ENCODE measurements at regions not wholly inside any gene's neighbourhood (a gene's known extent, or its start where the extent isn't known, plus 50 kb on each side); places are given as distances from the start of the nearest gene placed in this dataset.

DNA sequence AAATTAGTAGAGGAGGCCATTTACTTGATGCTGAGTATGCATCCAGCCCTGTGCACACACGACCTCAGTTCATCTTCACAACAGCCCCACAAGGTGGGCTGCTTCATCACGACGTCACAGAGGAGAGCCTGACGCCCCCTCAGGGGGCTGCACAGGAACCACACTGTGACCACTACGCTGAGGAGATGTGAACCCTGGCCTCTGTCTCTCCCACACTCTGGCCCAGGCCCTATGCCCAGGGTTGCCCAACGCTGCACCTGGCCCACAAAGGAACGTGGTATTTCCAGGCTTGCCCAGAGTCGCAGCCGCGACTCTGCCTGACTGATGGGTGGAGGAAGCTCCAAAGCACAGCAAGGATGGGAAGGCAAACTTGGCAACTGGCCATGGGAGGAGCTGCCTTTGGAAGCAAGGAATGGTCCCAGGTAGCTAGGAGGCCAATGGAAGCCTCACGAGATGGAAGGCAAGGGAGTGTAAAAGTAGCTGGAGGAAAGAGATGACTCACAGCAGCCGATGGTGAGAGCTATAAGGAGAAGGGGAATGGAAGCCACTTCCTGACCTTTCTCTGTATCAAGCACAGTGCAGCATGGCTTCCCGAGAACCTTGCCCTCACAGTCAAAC is 226.0 kb downstream of the KLF13 start:
- no peaks in the 10 kb centered on the region for H3K27me3 ChIP-seq (replicated peaks; ENCODE audit: insufficient read depth)
- H3K4me3 ChIP-seq: no peak overlapping the region
- DNase-seq (ENCODE audit: low spot score) (no peak), ATAC-seq (ENCODE audit: insufficient number of reproducible peaks, low FRiP score, low read depth) (no peak)
- H3K36me3 ChIP-seq: no peaks in the 10 kb centered on the region
- no peaks in the 10 kb centered on the region for H3K4me1 ChIP-seq (ENCODE audit: control insufficient read depth in 1 of 2, low read depth in 2 of 2)
- TF ChIP-seq, protein P1, sequence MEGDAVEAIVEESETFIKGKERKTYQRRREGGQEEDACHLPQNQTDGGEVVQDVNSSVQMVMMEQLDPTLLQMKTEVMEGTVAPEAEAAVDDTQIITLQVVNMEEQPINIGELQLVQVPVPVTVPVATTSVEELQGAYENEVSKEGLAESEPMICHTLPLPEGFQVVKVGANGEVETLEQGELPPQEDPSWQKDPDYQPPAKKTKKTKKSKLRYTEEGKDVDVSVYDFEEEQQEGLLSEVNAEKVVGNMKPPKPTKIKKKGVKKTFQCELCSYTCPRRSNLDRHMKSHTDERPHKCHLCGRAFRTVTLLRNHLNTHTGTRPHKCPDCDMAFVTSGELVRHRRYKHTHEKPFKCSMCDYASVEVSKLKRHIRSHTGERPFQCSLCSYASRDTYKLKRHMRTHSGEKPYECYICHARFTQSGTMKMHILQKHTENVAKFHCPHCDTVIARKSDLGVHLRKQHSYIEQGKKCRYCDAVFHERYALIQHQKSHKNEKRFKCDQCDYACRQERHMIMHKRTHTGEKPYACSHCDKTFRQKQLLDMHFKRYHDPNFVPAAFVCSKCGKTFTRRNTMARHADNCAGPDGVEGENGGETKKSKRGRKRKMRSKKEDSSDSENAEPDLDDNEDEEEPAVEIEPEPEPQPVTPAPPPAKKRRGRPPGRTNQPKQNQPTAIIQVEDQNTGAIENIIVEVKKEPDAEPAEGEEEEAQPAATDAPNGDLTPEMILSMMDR (IDR thresholded peaks at IDR 0.05): no peak
- H3K27ac ChIP-seq: no peak overlapping the region
- no peaks in the 10 kb centered on the region for H3K9me3 ChIP-seq

DNA sequence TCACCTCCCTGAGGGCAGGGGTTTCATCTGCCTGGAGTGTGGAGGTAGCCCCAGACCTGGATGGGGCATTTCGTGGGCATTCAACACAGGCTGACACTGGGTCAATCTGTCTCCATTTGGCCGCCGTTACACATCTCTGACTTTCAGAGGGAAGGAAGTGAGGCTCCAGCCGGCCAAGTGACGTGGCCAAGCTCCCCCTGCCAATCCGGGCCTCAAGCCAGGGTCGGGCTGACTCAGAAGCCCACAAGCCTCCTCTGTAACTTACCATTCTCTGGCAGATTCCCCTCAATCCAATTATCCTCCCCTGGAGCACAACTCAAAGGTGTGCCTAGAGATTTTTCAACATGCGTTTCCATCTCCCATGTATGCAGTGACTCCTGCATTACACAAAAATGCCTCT is 227.6 kb downstream of the KLF13 start:
- Histone ChIP-seq H3K27me3 (replicated peaks; ENCODE audit: insufficient read depth) (no peaks in the 10 kb centered on the region), H3K36me3 (no peaks in the 10 kb centered on the region), H3K4me3 (no peak overlapping the region), H3K27ac (no peak overlapping the region), H3K9me3 (no peaks in the 10 kb centered on the region), H3K4me1 (ENCODE audit: control insufficient read depth in 1 of 2, low read depth in 2 of 2) (no peaks in the 10 kb centered on the region)
- DNase-seq (ENCODE audit: low spot score): no peak
- no peak for ATAC-seq (ENCODE audit: insufficient number of reproducible peaks, low FRiP score, low read depth)
- TF ChIP-seq, protein P1 (IDR thresholded peaks at IDR 0.05): no peak

DNA sequence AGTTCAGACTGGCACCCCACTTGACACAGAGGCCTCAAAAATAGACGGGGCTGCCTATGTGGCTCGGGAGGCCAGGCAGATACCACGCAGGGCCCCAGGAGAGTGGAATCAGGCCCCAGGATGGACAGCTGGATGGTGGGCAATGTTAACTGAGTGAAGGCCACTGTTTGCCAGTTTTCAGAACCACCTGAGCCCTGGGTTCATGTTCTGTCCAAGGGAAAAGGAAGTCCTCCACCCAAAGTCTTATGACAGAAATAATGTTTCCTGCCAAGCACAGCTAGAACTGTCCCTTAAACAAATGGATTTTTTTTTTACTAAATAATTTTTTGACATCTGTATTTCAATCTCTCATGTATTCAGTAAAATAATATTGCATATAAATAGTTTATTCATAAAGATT is 228.4 kb downstream of the KLF13 start:
- no peaks in the 10 kb centered on the region for H3K9me3 ChIP-seq
- H3K27ac ChIP-seq: no peak overlapping the region
- ATAC-seq (ENCODE audit: insufficient number of reproducible peaks, low FRiP score, low read depth): no peak
- H3K4me1 ChIP-seq (ENCODE audit: control insufficient read depth in 1 of 2, low read depth in 2 of 2): no peaks in the 10 kb centered on the region
- H3K27me3 ChIP-seq (replicated peaks; ENCODE audit: insufficient read depth): no peaks in the 10 kb centered on the region
- TF ChIP-seq, protein P1 (IDR thresholded peaks at IDR 0.05): no peak
- no peak overlapping the region for H3K4me3 ChIP-seq
- no peaks in the 10 kb centered on the region for H3K36me3 ChIP-seq
- no peak for DNase-seq (ENCODE audit: low spot score)

DNA sequence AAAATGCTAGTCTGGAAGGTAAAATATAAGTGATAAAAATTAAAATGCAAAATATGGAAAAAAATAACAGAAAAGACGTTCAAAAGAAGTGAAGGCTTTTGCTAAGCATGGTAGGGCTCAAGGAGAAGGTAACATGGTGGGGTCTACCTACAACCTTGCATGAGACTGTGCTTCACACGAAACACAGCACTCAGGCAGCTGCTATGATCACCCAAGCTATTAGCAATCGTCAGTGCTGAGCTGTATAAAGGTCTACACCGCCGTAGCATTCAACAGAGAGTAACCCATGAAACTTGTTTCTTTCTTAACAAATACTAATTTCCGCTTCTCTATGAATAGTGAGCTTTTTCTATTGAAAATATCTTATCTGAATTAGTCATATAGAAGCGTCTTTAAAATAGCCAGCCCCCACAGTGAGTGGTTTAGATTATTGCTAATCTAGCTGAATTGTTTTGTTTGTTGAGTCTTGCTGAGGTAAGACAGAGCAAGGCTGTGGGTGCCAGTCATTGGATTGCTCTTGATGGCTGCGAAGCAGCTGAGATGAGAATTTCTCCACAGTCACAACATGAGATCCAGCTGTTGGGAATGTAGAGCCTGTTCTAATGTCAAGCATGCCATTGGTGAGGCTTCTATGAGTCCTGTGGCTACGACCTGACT is 230.0 kb downstream of the KLF13 start:
- no peak for ATAC-seq (ENCODE audit: insufficient number of reproducible peaks, low FRiP score, low read depth)
- H3K27me3 ChIP-seq (replicated peaks; ENCODE audit: insufficient read depth): no peaks in the 10 kb centered on the region
- no peaks in the 10 kb centered on the region for H3K9me3 ChIP-seq
- no peaks in the 10 kb centered on the region for H3K36me3 ChIP-seq
- no peak for DNase-seq (ENCODE audit: low spot score)
- H3K4me3 ChIP-seq: no peak overlapping the region
- no peak overlapping the region for H3K27ac ChIP-seq
- TF ChIP-seq, protein P1 (IDR thresholded peaks at IDR 0.05): no peak
- H3K4me1 ChIP-seq (ENCODE audit: control insufficient read depth in 1 of 2, low read depth in 2 of 2): no peaks in the 10 kb centered on the region

DNA sequence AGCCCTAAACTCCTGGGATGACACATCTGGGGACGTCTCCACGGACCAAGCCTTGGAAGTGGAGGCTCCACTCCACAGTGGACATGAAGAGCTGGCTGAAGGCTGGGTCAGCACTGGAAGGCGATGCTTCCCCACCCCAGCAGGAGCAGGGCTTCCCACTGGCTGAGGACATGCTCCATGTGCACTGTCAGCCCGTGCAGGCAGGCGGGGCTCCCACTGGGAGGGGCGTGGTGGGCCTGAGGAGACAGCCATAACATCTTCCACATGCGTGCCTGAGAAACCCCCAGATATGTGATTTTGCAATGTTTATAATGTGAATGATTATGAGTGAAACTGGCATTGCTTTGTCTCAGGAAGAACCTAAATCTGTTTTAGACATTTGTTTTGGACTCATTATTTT is 231.3 kb downstream of the KLF13 start:
- Histone ChIP-seq H3K4me3 (no peak overlapping the region), H3K27ac (no peak overlapping the region), H3K27me3 (replicated peaks; ENCODE audit: insufficient read depth) (no peaks in the 10 kb centered on the region), H3K4me1 (ENCODE audit: control insufficient read depth in 1 of 2, low read depth in 2 of 2) (no peaks in the 10 kb centered on the region), H3K9me3 (no peaks in the 10 kb centered on the region), H3K36me3 (no peaks in the 10 kb centered on the region)
- no peak for DNase-seq (ENCODE audit: low spot score)
- no peak for ATAC-seq (ENCODE audit: insufficient number of reproducible peaks, low FRiP score, low read depth)
- TF ChIP-seq, protein P1 (IDR thresholded peaks at IDR 0.05): no peak
